Body of pancreas (tissue), 4 donors: ENCODE measurements at regions not wholly inside any gene's neighbourhood (a gene's known extent, or its start where the extent isn't known, plus 50 kb on each side); places are given as distances from the start of the nearest gene placed in this dataset.

Source experiments
- ATAC-seq: fragments of 150-250 bp; one replicate; pipeline ENCODE4 v1.9.1; 2016
- DNase-seq, 4 donors: peaks; one replicate each; pipeline ENCODE4 v3.0.0-alpha.2; 2019
- H3K27ac ChIP-seq, 4 donors: fragments of 200-600 bp; sonication (generic); 1 replicate in 3 of 4; 2 replicates in 1 of 4; pipeline versions ENCODE4 v1.5.1 to v1.6.1; 2016 to 2019; ENCODE audit warnings: mild to moderate bottlenecking in 1 of 4, mixed read lengths in 1 of 4, moderate library complexity in 1 of 4
- H3K27me3 ChIP-seq, 2 donors: fragments of 200-600 bp; sonication (generic); one replicate each; pipeline ENCODE4 v1.6.0; 2016; ENCODE audit warnings: mild to moderate bottlenecking in 1 of 2
- H3K36me3 ChIP-seq, 2 donors: fragments of 200-600 bp; sonication (generic); replicated peaks in 1 of 2; 2 replicates each; pipeline ENCODE4 v1.5.1; 2016; ENCODE audit warnings: low read depth in 2 of 2; ENCODE audit not compliant: insufficient read depth in 1 of 2
- H3K4me1 ChIP-seq: fragments of 200-600 bp; sonication (generic); one replicate; pipeline ENCODE4 v1.6.0; 2016
- H3K4me3 ChIP-seq, 2 donors: fragments of 200-600 bp; sonication (generic); 1 replicate in 1 of 2; 2 replicates in 1 of 2; pipeline ENCODE4 v1.5.1; 2016 to 2019
- H3K9me3 ChIP-seq, 3 donors: fragments of 200-600 bp; sonication (generic); 1 replicate in 2 of 3; 2 replicates in 1 of 3; pipeline ENCODE4 v1.5.1; 2016
- POLR2A ChIP-seq, 3 donors: fragments of 450-650 bp; IDR thresholded peaks; one replicate each; pipeline ENCODE4 v1.6.1; 2016; ENCODE audit warnings: antibody characterized with exemption in 3 of 3, mild to moderate bottlenecking in 2 of 3
- WGBS, 2 donors: methylation state at CpG; one replicate each; pipeline ENCODE4 v1.1.5; 2017; 5-methylcytosine and 5-hydroxymethylcytosine counted together
- intact Hi-C: fragments of 100-400 bp; cut with DNase I; formaldehyde crosslinking; loops from one replicate; pipeline ENCODE4 v1.15.1; 2023
- TF ChIP-seq, protein P1 (sequence below), 7 experiments: fragments of 450-650 bp in 4 of 7; fragments of 200-600 bp in 3 of 7; sonication (generic) in 3 of 7; IDR thresholded peaks; one replicate each; pipeline ENCODE4 v1.5.1; 2016 to 2019; ENCODE audit warnings: antibody characterized with exemption in 7 of 7

- DNase-seq (peak; percentile 29 to 56 (median 51)), ATAC-seq (peak; percentile 51)
- intact Hi-C loops, result no loop called here
- Histone ChIP-seq H3K27ac (no peak overlapping the region), H3K9me3 (no peaks in the 10 kb centered on the region), H3K36me3 (no peaks in the 10 kb centered on the region), H3K4me1 (peaks cover 4% of the 10 kb centered on the region), H3K4me3 (no peak overlapping the region), H3K27me3 (no peaks in the 10 kb centered on the region)
- 18 to 25% methylated on average over 8 to 18 of the region's 18 CpGs for WGBS, 2 donors
- TF ChIP-seq POLR2A (IDR thresholded peaks at IDR 0.05), result no peak
- TF ChIP-seq, protein P1, sequence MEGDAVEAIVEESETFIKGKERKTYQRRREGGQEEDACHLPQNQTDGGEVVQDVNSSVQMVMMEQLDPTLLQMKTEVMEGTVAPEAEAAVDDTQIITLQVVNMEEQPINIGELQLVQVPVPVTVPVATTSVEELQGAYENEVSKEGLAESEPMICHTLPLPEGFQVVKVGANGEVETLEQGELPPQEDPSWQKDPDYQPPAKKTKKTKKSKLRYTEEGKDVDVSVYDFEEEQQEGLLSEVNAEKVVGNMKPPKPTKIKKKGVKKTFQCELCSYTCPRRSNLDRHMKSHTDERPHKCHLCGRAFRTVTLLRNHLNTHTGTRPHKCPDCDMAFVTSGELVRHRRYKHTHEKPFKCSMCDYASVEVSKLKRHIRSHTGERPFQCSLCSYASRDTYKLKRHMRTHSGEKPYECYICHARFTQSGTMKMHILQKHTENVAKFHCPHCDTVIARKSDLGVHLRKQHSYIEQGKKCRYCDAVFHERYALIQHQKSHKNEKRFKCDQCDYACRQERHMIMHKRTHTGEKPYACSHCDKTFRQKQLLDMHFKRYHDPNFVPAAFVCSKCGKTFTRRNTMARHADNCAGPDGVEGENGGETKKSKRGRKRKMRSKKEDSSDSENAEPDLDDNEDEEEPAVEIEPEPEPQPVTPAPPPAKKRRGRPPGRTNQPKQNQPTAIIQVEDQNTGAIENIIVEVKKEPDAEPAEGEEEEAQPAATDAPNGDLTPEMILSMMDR (IDR thresholded peaks at IDR 0.05), result no peak
Measured at GRCh38 chr1:30816211-30817076, 58.9 kb upstream of the LAPTM5 start.

GRCh38 chr1:30815556-30815955 lies 58.0 kb upstream of the LAPTM5 start:
- 71 to 74% methylated on average over 8 of the region's 8 CpGs for WGBS, 2 donors
- no peak for TF ChIP-seq POLR2A (IDR thresholded peaks at IDR 0.05)
- TF ChIP-seq, protein P1 (IDR thresholded peaks at IDR 0.05), result no peak
- ATAC-seq (no peak), DNase-seq (no peak)
- H3K9me3 ChIP-seq, result no peaks in the 10 kb centered on the region
- H3K27ac ChIP-seq, result no peak overlapping the region
- no peak overlapping the region for H3K4me3 ChIP-seq
- intact Hi-C loops, result no loop called here
- no peaks in the 10 kb centered on the region for H3K36me3 ChIP-seq
- peaks cover 4% of the 10 kb centered on the region for H3K4me1 ChIP-seq
- H3K27me3 ChIP-seq, result no peaks in the 10 kb centered on the region

DNA sequence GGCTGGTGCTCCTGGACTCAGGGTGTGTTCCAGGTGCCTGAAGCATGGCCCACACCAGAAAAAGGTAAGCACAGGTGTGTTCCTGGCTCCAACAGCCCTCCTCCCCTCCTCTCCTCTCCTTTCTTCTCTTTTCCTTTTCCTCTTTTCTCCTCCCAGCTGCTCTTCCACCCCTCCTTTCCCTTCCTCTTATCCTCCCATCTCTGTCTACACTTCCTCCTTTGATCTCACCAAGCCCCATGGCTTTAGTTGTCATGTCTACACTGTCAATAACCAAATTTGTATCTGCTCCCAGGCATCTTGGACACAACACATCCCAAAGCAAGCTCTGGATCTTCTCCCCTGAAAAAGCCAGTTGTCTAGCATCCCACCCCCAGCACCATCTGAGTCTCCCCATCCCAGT lies 56.7 kb upstream of the LAPTM5 start:
- TF ChIP-seq, protein P1 (IDR thresholded peaks at IDR 0.05), result no peak
- TF ChIP-seq POLR2A (IDR thresholded peaks at IDR 0.05), result no peak
- Histone ChIP-seq H3K27me3 (no peaks in the 10 kb centered on the region), H3K27ac (no peak overlapping the region), H3K9me3 (no peaks in the 10 kb centered on the region), H3K36me3 (no peaks in the 10 kb centered on the region), H3K4me3 (no peak overlapping the region), H3K4me1 (peaks cover 4% of the 10 kb centered on the region)
- no peak for ATAC-seq
- no peak for DNase-seq
- intact Hi-C loops, result no loop called here

DNA sequence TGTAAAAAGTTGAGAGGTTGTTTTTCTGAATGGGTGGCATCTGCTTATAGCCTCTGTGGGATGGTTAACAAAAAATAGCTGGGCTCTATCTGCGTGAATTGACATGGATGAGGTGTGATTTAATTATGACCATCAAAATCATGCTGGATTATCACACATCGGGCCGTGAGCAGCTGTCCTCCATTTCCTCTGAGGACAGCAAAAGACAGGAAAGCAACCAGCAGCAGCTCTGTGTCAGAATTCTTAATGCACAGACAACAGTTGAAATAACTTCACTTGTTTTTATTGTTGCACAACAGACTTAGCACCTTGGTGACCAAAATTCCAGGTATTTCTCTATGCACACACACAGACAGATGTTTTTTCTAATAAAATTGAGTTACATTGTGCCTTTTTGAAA lies 54.5 kb upstream of the LAPTM5 start:
- H3K36me3 ChIP-seq, result no peaks in the 10 kb centered on the region
- intact Hi-C loops, result no loop called here
- WGBS, 2 donors, result 74 to 76% methylated on average over 3 of the region's 3 CpGs
- no peaks in the 10 kb centered on the region for H3K27me3 ChIP-seq
- H3K9me3 ChIP-seq, result no peaks in the 10 kb centered on the region
- DNase-seq (no peak), ATAC-seq (no peak)
- no peak for TF ChIP-seq POLR2A (IDR thresholded peaks at IDR 0.05)
- TF ChIP-seq, protein P1 (IDR thresholded peaks at IDR 0.05), result no peak
- H3K4me1 ChIP-seq, result peaks cover 12% of the 10 kb centered on the region
- no peak overlapping the region for H3K27ac ChIP-seq
- no peak overlapping the region for H3K4me3 ChIP-seq

DNA sequence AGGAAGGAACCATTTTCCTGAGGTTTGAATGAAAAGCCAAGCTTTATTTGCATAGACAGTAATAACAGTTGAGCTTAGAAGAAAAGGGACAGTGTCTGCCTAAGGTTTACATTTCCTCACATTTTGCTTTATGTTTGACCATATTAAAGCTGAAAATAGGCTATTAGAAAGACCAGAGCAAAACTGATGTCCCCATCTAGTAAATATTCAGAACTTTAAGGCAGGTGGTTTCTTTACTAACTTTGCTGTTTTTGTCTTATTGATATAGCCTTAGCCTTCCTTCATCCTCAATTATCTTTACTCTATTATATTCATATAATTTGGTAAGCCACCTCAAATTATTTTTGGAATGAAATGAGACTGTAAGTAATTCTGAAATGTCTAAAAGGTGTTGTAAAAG lies 53.6 kb upstream of the LAPTM5 start:
- DNase-seq (no peak), ATAC-seq (no peak)
- Histone ChIP-seq H3K27ac (no peak overlapping the region), H3K4me1 (peaks cover 8% of the 10 kb centered on the region), H3K27me3 (no peaks in the 10 kb centered on the region), H3K4me3 (no peak overlapping the region), H3K9me3 (no peaks in the 10 kb centered on the region), H3K36me3 (no peaks in the 10 kb centered on the region)
- intact Hi-C loops, result no loop called here
- no peak for TF ChIP-seq POLR2A (IDR thresholded peaks at IDR 0.05)
- TF ChIP-seq, protein P1 (IDR thresholded peaks at IDR 0.05), result no peak
